ENCODE measurements at regions not wholly inside any gene's neighbourhood (a gene's known extent, or its start where the extent isn't known, plus 50 kb on each side); places are given as distances from the start of the nearest gene placed in this dataset.

- TF ChIP-seq ZNF687 (IDR thresholded peaks at IDR 0.05) (no peak), BCL3 (IDR thresholded peaks at IDR 0.05; ENCODE audit: borderline replicate concordance, insufficient read depth, low read depth, low read length, poor library complexity, severe bottlenecking) (no peak), KAT2A (conservative IDR thresholded peaks at IDR 0.05; ENCODE audit: control insufficient read depth, low read depth, low read length) (no peak), SUZ12 (IDR thresholded peaks at IDR 0.05; ENCODE audit: unreplicated experiment) (no peak), NR2F1 (conservative IDR thresholded peaks at IDR 0.05) (peak; percentile 93), NFXL1 (IDR thresholded peaks at IDR 0.05; ENCODE audit: borderline replicate concordance) (no peak), BHLHE40 (IDR thresholded peaks at IDR 0.05; ENCODE audit: borderline replicate concordance in 1 of 2, low read depth in 2 of 2, low read length in 1 of 2) (peak; percentile 43 to 57; a peak in 2 of 4 replicates), NBN (IDR thresholded peaks at IDR 0.05) (peak; percentile 79), BACH1 (IDR thresholded peaks at IDR 0.05; ENCODE audit: borderline replicate concordance) (peak; percentile 89; the same call in 1 of the 2 replicates)
Measured at GRCh38 chr2:81250270-81250669, 945.7 kb upstream of the LRRTM1 start (continued).
